NT2/D1 (cell line): ENCODE measurements at regions not wholly inside any gene's neighbourhood (a gene's known extent, or its start where the extent isn't known, plus 50 kb on each side); places are given as distances from the start of the nearest gene placed in this dataset.

Source experiments
- SUZ12 ChIP-seq: IDR thresholded peaks from 2 replicates; pipeline ENCODE4 v1.6.1; 2011; ENCODE audit not compliant: insufficient read length, insufficient read depth; ENCODE audit errors: extremely low read depth
- YY1 ChIP-seq: IDR thresholded peaks from 2 replicates; pipeline ENCODE4 v1.6.1; 2011; ENCODE audit not compliant: insufficient read length, insufficient read depth
- ZNF274 ChIP-seq: IDR thresholded peaks from 2 replicates; pipeline ENCODE4 v1.6.1; 2011; ENCODE audit warnings: mild to moderate bottlenecking, low read depth, low read length

GRCh38 chr2:128547667-128548066 is 229.0 kb upstream of the HS6ST1 start:
- TF ChIP-seq ZNF274 (no peak), YY1 (no peak), SUZ12 (no peak)
